ENCODE measurements at regions not wholly inside any gene's neighbourhood (a gene's known extent, or its start where the extent isn't known, plus 50 kb on each side); places are given as distances from the start of the nearest gene placed in this dataset.

GRCh38 chr7:69042138-69042537 lies 556.1 kb upstream of the AUTS2 start:
- TF ChIP-seq CTCF (IDR thresholded peaks at IDR 0.05) (no peak), POLR2A (IDR thresholded peaks at IDR 0.05) (no peak), POLR2AphosphoS5 (IDR thresholded peaks at IDR 0.05) (no peak), EP300 (IDR thresholded peaks at IDR 0.05) (no peak)
